ENCODE measurements at regions not wholly inside any gene's neighbourhood (a gene's known extent, or its start where the extent isn't known, plus 50 kb on each side); places are given as distances from the start of the nearest gene placed in this dataset.

DNA sequence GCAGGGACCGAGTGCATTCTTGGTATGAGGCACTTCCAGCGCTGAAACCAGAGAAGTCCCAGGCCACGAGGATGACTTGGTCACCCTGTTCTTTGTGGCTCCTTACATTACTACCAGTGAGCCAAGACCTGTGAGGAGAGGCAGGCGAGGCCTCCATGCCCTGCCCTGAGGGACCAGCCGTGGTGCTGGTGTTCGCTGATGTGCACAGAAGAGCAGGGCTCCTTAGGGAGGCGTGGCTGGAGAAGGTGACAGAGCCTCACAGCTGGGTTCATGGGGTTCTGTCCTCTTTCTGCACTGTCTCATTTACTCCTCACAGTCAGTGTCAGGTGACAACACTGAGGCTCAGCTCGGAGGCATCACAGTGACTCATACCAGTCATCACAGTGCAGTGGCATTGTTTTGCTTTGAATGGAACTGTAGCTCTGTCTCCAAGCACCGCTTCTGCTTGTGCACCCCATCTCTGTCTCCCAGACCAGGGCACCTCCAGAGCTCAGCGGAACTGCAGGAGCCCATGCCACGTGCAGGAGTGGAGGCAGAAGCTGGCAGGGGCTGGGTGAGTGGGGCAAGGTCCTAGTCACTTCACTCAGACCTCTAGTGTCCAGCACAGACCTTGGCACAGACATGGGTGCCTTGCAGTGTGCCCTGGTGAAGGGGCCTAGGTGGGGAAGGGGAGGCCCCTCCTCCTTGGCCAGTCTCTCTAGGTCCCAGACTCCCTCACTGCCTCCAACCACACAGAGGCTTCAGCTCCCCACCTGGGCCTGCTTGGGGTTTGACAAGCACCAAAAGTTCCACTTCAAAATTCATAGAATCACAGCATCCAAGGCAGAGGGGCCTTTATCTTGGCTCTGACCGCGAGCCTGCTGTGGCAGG is 310.9 kb downstream of the MATN1 start:
- no peak for TF ChIP-seq POLR2AphosphoS5 (IDR thresholded peaks at IDR 0.05; ENCODE audit: low read depth, low read length)
- no peak for TF ChIP-seq TAF1 (IDR thresholded peaks at IDR 0.05; ENCODE audit: borderline replicate concordance, insufficient read depth, low read length)

Data from PFSK-1 (cell line).